KMS-11 (cell line): ENCODE measurements at regions not wholly inside any gene's neighbourhood (a gene's known extent, or its start where the extent isn't known, plus 50 kb on each side); places are given as distances from the start of the nearest gene placed in this dataset.

Source experiments
- H2AFZ ChIP-seq: fragments of 200-600 bp; sonication (generic); 2 replicates; pipeline ENCODE4 v1.6.1; 2016; ENCODE audit warnings: antibody characterized with exemption, mixed run types, low read depth
- H3K27ac ChIP-seq: fragments of 200-600 bp; sonication (generic); 2 replicates; pipeline ENCODE4 v1.6.1; 2016; ENCODE audit warnings: mild to moderate bottlenecking, mixed run types
- H3K27me3 ChIP-seq: fragments of 200-600 bp; sonication (generic); 2 replicates; pipeline ENCODE4 v1.6.1; 2017; ENCODE audit warnings: mild to moderate bottlenecking, low read depth, mixed run types, moderate library complexity; ENCODE audit not compliant: insufficient read depth
- H3K36me3 ChIP-seq: fragments of 200-600 bp; sonication (generic); 2 replicates; pipeline ENCODE4 v1.6.1; 2017; ENCODE audit warnings: mild to moderate bottlenecking, mixed run types; ENCODE audit not compliant: insufficient read depth
- H3K4me1 ChIP-seq: fragments of 200-600 bp; sonication (generic); 2 replicates; pipeline ENCODE4 v1.6.1; 2016; ENCODE audit warnings: mild to moderate bottlenecking, low read depth, mixed run types; ENCODE audit not compliant: poor library complexity, severe bottlenecking
- H3K4me2 ChIP-seq: fragments of 200-600 bp; sonication (generic); 2 replicates; pipeline ENCODE4 v1.7.0; 2016; ENCODE audit warnings: mild to moderate bottlenecking, mixed run types
- H3K4me3 ChIP-seq: fragments of 200-600 bp; sonication (generic); IDR thresholded peaks from 2 replicates; pipeline ENCODE4 v1.6.1; 2017; ENCODE audit warnings: low read depth, low read length, mixed read lengths; ENCODE audit not compliant: insufficient read depth
- H3K79me2 ChIP-seq: fragments of 200-600 bp; sonication (generic); 2 replicates; pipeline ENCODE4 v1.6.1; 2016; ENCODE audit warnings: low read depth, mixed run types; ENCODE audit not compliant: insufficient read depth
- H3K9ac ChIP-seq: fragments of 200-600 bp; sonication (generic); 2 replicates; pipeline ENCODE4 v1.6.1; 2016; ENCODE audit warnings: mild to moderate bottlenecking, mixed run types
- H4K20me1 ChIP-seq: fragments of 200-600 bp; sonication (generic); 2 replicates; pipeline ENCODE4 v1.6.1; 2016; ENCODE audit warnings: mild to moderate bottlenecking, mixed run types; ENCODE audit not compliant: insufficient read depth
- TF ChIP-seq, protein P1 (sequence below): fragments of 200-600 bp; sonication (generic); conservative IDR thresholded peaks from 2 replicates; pipeline ENCODE4 v1.6.1; 2017; ENCODE audit warnings: low read depth, mild to moderate bottlenecking, antibody characterized with exemption, low read length, moderate library complexity, mixed read lengths

GRCh38 chr12:89786177-89786810 lies 77.7 kb upstream of the ATP2B1 start:
- Histone ChIP-seq H3K9ac (no peak overlapping the region), H3K79me2 (no peaks in the 10 kb centered on the region), H3K27me3 (no peaks in the 10 kb centered on the region), H3K4me1 (no peaks in the 10 kb centered on the region), H3K27ac (no peak overlapping the region), H3K4me3 (no peak overlapping the region), H4K20me1 (no peaks in the 10 kb centered on the region), H2AFZ (no peak overlapping the region), H3K36me3 (no peaks in the 10 kb centered on the region), H3K4me2 (no peak overlapping the region)
- TF ChIP-seq, protein P1, sequence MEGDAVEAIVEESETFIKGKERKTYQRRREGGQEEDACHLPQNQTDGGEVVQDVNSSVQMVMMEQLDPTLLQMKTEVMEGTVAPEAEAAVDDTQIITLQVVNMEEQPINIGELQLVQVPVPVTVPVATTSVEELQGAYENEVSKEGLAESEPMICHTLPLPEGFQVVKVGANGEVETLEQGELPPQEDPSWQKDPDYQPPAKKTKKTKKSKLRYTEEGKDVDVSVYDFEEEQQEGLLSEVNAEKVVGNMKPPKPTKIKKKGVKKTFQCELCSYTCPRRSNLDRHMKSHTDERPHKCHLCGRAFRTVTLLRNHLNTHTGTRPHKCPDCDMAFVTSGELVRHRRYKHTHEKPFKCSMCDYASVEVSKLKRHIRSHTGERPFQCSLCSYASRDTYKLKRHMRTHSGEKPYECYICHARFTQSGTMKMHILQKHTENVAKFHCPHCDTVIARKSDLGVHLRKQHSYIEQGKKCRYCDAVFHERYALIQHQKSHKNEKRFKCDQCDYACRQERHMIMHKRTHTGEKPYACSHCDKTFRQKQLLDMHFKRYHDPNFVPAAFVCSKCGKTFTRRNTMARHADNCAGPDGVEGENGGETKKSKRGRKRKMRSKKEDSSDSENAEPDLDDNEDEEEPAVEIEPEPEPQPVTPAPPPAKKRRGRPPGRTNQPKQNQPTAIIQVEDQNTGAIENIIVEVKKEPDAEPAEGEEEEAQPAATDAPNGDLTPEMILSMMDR, result no peak

DNA sequence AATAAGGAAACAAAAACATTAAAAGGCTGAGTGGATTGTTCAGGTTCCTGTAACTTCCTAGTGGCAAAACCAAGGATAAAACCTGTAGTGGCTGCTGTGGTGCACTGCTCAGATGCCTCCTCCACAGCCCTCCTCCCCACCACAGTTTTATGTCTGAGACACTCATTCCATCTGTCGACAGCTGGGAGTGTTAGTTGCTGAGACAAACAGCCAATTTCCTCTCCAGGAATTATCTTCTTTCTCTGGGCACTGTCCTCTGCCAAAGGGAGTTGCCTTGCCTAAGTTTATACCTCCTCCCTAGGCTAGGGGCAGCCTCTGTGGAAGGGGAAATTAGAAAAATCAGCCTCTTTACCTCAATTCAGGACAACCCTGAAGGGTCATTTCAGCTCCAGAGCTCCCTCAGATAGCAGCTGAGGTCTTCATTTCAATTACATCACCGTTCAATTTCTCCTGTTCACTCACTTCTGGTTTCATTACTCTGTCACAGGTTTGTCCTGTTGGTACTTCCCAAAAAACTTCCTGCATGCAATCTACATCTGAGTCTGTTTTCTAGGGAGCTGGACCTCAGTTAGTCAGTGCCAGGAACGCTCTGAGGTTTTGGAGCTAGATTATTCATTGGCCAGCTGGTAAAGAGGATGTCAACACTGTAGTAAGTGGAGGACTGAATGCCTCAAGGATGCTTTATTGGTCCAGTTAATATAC lies 74.9 kb upstream of the ATP2B1 start:
- TF ChIP-seq, protein P1, result no peak
- no peak overlapping the region for H3K27ac ChIP-seq

GRCh38 chr12:89782807-89783206 lies 74.2 kb upstream of the ATP2B1 start:
- Histone ChIP-seq H3K27me3 (no peaks in the 10 kb centered on the region), H3K27ac (no peak overlapping the region), H2AFZ (no peak overlapping the region), H3K79me2 (no peaks in the 10 kb centered on the region), H3K4me1 (no peaks in the 10 kb centered on the region), H3K4me3 (no peak overlapping the region), H4K20me1 (no peaks in the 10 kb centered on the region), H3K9ac (no peak overlapping the region), H3K4me2 (no peak overlapping the region), H3K36me3 (no peaks in the 10 kb centered on the region)
- TF ChIP-seq, protein P1, result no peak

More for the DNA sequence above, 74.9 kb upstream of the ATP2B1 start:
- H3K4me2 ChIP-seq, result no peak overlapping the region
- H3K79me2 ChIP-seq, result no peaks in the 10 kb centered on the region
- no peaks in the 10 kb centered on the region for H3K4me1 ChIP-seq
- H3K9ac ChIP-seq, result no peak overlapping the region
- no peak overlapping the region for H3K4me3 ChIP-seq
- H3K36me3 ChIP-seq, result no peaks in the 10 kb centered on the region
- H2AFZ ChIP-seq, result no peak overlapping the region
- H3K27me3 ChIP-seq, result no peaks in the 10 kb centered on the region
- no peaks in the 10 kb centered on the region for H4K20me1 ChIP-seq

DNA sequence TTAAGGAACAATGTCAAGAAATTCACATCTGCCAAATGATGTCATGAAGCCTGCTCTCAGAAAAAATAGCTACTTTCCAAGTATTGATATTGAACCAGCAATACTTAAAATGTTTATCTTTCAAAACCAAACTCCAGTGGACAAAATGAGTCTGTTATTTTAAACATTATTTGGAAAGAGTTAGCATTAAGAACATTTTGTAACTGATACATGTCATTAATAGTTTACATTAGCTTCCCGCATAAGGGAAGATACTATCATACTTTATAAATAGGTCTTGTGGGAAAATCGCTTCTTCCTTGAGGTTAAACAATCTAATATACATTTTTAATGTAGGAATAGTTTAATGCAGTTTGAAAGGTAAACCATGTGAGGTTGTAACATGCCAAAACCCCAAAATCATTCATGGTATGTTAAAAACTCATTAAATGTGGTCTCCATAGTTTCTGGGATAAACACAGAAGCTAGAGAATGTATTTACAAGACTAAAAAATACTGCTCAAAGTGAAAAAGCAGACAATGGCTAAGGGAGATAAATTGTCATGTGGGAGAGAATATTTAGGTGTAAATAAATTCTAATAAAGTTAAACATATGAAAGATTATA lies 73.4 kb upstream of the ATP2B1 start:
- Histone ChIP-seq H4K20me1 (no peaks in the 10 kb centered on the region), H3K27me3 (no peaks in the 10 kb centered on the region), H3K27ac (no peak overlapping the region), H3K4me2 (no peak overlapping the region), H3K36me3 (no peaks in the 10 kb centered on the region), H2AFZ (no peak overlapping the region), H3K9ac (no peak overlapping the region), H3K4me3 (no peak overlapping the region), H3K4me1 (no peaks in the 10 kb centered on the region), H3K79me2 (no peaks in the 10 kb centered on the region)
- TF ChIP-seq, protein P1, result no peak
